HT-29 (cell line): ENCODE measurements at regions not wholly inside any gene's neighbourhood (a gene's known extent, or its start where the extent isn't known, plus 50 kb on each side); places are given as distances from the start of the nearest gene placed in this dataset.
A peak's percentile ranks its signal among the peaks of the same experiment; 100 is the strongest.
"Not testable (repeated sequence)": the region's sequence is repeated elsewhere in the genome, so short reads cannot be mapped to it uniquely, and the experiment has no call there.

Experiments
- DNase-seq: peaks from one replicate; pipeline ENCODE4 v3.0.0-alpha.2; 2015; ENCODE audit warnings: low spot score

DNA sequence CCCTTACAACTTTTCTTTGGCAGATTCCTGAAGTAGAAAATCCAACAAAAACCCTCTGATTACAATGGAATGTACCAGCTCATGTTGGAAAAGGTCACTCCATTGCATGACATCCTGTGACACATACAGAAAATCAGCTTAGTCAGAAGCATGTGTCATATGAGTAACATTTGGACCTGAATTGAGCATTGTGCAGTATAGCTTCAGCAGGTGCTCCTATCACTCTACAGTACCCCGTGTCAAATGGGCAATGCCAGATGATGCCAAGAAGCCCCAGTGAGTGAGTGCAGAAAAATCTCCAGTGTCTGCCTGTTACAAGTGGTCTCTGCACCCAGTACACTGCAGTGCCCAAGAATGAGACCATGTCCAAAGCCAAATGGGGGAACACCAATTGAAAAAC lies 129.7 kb upstream of the RUNX1 start:
- no peak for DNase-seq

DNA sequence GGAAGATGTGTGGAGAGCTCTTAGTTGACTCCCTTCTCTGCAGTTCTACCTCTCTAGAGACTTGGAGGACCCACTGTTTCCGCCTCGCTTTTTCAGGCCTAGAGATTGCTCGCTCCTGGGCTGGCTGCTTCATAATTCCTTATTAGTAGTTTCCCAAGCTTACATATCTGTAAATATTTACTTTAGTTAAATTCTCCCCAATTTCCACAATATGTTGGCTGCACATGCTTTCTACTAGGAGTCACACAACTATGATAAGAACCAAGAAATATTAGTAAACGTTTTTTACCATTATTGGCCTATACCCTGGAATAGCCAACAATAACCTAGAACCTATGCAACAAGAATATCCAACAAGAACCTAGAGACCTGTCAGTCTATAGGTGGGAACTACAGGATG lies 129.0 kb upstream of the RUNX1 start:
- DNase-seq, result no peak

- DNase-seq, result no peak
These were observed 123.1 kb upstream of the RUNX1 start for GRCh38 chr21:35172231-35172630.

DNA sequence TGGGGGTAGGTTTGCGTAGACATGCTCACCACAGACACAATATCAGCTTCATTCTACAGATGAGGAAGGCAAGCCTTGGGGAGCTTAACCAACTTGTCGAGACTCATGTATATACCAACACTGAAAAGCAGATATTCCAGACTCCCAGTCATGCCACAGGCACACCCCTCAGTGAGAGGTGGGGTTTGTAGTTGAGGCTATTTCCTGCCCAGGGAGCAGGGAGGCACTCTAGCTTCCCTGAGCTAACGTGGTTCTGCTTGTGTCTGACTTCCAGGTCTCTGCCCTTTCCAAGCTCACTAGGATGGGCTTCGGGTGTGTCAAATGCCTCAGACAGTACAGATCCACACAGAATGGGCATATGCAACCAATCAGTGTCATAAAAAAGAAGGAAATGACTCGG lies 122.3 kb upstream of the RUNX1 start:
- no peak for DNase-seq

DNA sequence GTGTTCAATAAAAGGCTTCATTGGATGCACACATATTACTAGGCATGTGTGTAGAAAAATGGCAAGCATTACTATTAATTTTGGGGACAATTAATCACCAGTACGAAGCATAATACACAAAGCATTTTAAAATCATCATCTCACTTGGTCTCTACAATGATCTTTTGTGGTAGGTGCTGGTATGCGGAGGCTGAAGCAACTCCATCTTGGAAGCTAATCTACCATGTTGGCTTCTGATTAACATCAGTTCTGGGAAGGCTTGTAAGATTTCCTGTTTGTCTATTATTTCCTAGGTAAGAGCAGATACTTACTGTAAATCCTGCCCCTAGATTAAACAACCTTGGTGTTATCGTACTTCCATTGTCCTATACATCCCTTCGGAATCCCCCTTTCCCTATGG lies 121.7 kb upstream of the RUNX1 start:
- DNase-seq, result no peak

GRCh38 chr21:35170244-35170643 lies 121.1 kb upstream of the RUNX1 start:
- no peak for DNase-seq

DNA sequence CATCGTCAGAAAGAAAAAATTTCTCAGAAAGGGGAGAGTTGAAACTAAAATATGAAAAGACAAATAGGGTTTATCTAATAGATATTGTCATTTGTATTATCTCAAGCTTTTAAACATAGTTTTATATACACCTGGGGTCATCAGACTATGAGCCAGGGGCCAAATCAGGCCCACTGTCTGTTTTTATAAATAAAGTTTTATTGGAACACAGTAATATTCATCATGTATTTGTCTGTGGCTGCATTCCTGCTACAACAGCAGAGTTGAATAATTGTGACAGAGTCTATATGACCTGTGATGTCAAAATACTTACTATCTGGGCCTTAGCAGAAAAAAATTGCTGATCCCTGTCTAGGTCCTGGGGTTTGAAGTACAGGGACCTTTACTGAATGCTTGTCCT lies 120.5 kb upstream of the RUNX1 start:
- DNase-seq, result no peak

DNA sequence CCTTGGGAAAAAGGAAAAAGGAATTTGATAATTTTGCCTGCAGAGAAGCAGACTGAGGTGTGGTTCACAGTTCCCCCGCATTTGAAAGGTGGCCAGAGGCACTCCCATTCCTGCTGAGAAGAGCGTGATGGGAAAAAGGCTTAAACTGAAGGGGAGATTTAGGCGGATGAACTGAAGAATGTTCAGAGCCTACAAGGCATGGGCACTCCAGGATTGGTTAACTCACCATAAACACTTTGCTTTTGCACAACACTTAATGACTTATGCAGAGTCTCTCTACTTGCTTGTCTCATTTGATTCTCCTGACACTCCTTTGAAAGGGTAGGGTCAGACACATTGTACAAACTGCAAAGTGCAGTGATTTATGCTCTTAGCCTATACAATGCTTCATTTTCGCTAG lies 119.6 kb upstream of the RUNX1 start:
- DNase-seq, result no peak

DNA sequence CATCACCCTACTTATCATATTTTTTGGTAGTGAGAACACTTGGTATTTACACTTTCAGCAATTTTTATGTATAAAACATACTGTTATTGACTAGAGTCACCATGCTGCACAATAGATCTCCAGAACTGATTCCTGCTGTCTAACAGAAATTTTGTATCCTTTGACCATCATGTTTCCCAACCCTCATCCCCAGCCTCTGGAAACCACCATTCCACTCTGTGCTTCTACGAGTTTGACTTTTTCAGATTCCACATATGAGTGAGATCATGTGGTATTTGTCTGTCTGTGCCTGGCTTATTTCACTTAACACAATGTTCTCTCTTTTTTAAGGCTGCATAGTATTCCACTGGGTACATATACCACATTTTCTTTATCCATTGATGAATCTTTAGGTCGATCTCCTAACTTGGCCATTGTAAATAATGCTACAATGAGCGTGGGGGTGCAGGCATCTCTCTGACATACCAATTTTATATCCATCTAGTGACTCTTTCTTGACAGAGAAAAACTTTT lies 115.9 kb upstream of the RUNX1 start:
- DNase-seq, result no peak

GRCh38 chr21:35164380-35164779 lies 115.3 kb upstream of the RUNX1 start:
- DNase-seq, result no peak

GRCh38 chr21:35163411-35163810 lies 114.3 kb upstream of the RUNX1 start:
- no peak for DNase-seq

DNA sequence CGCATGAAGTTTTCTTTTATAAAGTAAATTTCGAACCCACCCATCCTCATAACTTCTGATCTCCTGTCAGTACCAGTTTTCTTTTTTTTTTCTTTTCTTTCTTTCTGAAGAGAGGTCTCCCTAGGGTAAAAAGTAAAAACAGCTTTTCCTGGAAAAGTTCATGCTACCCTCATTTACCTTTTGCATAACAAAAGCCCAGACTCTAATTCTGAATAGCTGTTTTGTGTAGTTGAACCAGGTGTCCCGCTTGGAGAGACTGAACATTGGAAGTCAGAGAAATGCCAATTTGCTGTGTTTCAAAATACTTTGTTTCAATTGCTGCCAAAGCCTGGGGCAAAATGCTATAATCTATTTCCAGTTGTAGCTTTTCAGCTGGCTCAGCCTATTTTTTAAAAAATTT lies 113.7 kb upstream of the RUNX1 start:
- DNase-seq, result no peak

DNA sequence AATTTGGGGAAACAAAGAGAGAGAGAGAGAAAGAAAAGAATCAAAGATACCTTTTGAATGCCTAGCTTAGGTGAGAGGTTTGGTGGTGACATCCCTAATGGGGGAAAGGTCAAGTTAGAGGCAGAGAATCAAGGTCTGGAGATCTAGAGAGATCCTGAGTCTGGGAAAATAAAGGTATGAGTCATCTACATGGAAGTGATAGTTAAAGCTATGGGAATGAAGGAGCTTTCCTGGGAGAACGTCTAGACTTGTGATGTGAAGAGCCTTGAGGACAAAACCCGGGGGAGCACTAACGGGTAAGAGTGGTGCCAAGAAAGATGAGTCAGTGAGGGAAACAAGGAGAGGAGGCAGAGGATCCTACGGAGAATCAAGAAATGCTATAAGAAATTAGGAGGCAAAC lies 110.8 kb upstream of the RUNX1 start:
- no peak for DNase-seq

- not testable (repeated sequence) for DNase-seq
These were observed 108.3 kb upstream of the RUNX1 start for GRCh38 chr21:35157374-35157773.

DNA sequence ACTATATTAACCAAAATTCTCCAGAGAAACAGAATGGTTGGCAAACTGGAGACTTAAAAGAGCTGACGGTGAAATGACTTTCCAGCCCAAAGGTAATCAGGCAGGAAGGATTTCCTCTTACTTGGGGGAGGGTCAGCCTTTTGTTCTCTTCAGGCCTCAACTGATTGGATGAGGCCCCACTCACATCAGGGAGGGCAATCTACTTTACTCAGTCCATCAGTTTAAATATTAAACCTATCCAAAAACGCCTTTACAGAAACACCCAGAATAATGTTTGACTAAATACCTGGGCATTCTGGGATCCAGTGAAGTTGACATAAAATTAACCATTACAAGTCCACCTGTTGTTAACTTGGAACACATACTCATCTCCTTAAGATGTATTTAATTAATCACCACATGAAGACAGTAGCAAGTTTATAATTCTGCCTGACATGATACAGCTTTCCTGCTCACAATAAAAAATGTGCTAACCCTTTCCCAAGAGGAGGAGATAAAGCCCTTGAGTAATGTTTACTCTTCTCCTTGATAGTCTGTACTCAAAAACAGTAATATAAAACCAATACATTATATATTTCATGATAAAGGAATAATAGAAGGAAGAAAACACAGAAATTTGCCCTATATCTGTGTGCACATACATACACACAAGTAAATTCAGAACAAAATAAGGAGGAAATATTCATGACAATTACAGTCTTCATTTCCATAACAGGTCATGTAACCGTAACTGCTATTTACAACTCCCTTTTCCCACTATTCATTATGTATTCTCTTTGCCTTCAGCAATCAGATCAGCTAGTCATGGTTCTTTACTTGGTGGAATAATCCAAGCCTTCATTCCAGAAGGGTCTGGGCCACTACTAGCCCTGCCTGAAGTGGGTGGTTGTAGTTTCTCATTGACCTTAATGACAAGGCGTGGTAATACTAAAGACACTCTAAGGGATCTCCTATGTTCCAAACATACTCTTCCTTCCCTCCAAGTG lies 107.5 kb upstream of the RUNX1 start:
- peak; percentile 23 for DNase-seq

GRCh38 chr21:35154788-35155187 lies 105.7 kb upstream of the RUNX1 start:
- no peak for DNase-seq

DNA sequence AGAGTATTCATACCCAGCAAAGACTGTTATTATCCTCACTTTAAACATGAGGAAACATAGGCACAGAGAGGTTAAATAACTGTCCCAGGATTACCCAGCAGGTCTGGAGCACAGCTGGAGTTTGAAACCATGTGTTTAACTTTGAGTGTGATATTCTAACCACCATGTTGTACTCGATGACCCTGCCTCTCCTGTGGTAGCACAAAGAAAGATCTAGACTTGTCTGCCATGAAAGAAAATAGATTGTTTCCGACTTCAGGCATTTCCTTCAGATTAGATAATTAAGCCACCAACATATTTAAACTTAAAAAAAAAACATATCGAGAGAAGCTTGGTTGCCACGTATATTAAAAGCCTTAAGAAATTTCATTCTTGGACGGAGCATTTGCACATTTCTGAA lies 104.6 kb upstream of the RUNX1 start:
- DNase-seq, result no peak

DNA sequence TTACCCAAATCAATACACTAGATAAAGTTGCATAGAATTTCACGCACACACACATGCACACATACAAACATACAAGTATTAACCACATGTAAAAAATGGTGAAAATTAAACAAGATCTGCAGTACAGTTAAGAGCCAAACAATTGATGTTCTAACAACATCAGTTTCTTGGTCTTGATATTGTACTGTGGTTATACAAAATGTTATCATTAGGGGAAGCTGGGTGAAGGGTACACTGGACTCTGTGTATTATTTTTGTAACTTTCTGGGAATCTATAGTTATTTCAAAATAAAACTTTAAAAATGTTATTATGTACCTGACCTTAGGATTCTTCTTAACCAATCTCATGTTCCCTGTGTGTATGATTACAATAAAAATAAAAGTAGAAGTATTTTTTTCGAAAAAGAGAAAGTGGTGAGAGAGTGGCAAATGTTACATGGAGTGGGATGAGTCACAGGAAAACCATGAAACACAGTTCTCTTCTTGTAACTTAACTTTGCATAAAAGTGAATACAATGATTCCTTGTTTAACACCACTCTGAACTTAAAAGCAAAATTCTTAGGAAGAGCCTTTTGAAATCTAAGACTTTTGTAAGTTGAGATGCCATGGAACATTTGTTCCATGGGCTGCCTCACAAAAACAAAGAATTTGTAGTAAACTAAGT lies 101.6 kb upstream of the RUNX1 start:
- no peak for DNase-seq

GRCh38 chr21:35149698-35150097 lies 100.6 kb upstream of the RUNX1 start:
- DNase-seq, result no peak

- DNase-seq, result no peak
These were observed 98.3 kb upstream of the RUNX1 start for GRCh38 chr21:35147439-35147838.

GRCh38 chr21:35145626-35146233 lies 96.6 kb upstream of the RUNX1 start:
- DNase-seq, result no peak

DNA sequence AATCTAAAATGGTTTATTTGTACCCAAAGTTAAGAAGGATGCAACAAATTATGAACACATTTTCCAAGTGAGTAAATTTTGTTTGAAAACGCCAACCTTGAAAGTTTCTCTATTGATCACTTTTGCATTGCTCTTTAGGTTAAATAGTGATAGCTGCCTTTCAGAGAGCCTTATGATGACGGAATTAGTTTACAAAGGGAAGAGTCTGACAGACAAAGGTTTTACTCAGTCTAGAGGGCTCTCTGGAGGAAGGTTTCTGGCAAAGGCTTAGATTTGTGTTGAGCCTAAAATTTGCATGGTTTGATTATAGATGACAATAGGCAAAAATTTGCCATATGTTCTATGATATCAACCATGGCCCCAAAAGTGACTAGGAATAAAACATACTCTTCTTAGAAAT lies 95.9 kb upstream of the RUNX1 start:
- DNase-seq, result no peak
